Skeletal muscle tissue (tissue), 3 donors: ENCODE measurements at regions not wholly inside any gene's neighbourhood (a gene's known extent, or its start where the extent isn't known, plus 50 kb on each side); places are given as distances from the start of the nearest gene placed in this dataset.

Experiments used
- H3K27ac ChIP-seq: one replicate; pipeline ENCODE4 v1.7.0; 2013; ENCODE audit warnings: mild to moderate bottlenecking, low read depth, low read length, inconsistent platforms
- H3K27me3 ChIP-seq, 3 donors: one replicate each; pipeline ENCODE4 v1.7.0; 2013; ENCODE audit warnings: low read length in 3 of 3; ENCODE audit not compliant: control insufficient read depth in 3 of 3, insufficient read depth in 3 of 3
- H3K36me3 ChIP-seq, 3 donors: one replicate each; pipeline ENCODE4 v1.7.0; 2013; ENCODE audit warnings: low read length in 3 of 3; ENCODE audit not compliant: control insufficient read depth in 3 of 3, insufficient read depth in 3 of 3
- H3K4me1 ChIP-seq, 3 donors: one replicate each; pipeline ENCODE4 v1.7.0; 2013; ENCODE audit warnings: low read length in 3 of 3, mild to moderate bottlenecking in 3 of 3; ENCODE audit not compliant: control insufficient read depth in 3 of 3, insufficient read depth in 3 of 3
- H3K4me3 ChIP-seq, 3 donors: one replicate each; pipeline ENCODE4 v1.7.0; 2013; ENCODE audit warnings: low read length in 3 of 3
- H3K9ac ChIP-seq, 3 donors: one replicate each; pipeline ENCODE4 v1.7.0; 2013; ENCODE audit warnings: low read length in 3 of 3, mild to moderate bottlenecking in 3 of 3, moderate library complexity in 2 of 3, low read depth in 1 of 3
- H3K9me3 ChIP-seq, 3 donors: one replicate each; pipeline ENCODE4 v1.7.0; 2013; ENCODE audit warnings: low read length in 3 of 3; ENCODE audit not compliant: control insufficient read depth in 3 of 3
- donor health status: Osteomylitis.

GRCh38 chr2:155961641-155962040, 370.9 kb downstream of the NR4A2 start:
- Histone ChIP-seq H3K4me1 (no peaks in the 10 kb centered on the region), H3K36me3 (no peaks in the 10 kb centered on the region), H3K9ac (no peak overlapping the region), H3K4me3 (no peak overlapping the region), H3K27me3 (no peaks in the 10 kb centered on the region), H3K9me3 (no peaks in the 10 kb centered on the region), H3K27ac (no peak overlapping the region)

DNA sequence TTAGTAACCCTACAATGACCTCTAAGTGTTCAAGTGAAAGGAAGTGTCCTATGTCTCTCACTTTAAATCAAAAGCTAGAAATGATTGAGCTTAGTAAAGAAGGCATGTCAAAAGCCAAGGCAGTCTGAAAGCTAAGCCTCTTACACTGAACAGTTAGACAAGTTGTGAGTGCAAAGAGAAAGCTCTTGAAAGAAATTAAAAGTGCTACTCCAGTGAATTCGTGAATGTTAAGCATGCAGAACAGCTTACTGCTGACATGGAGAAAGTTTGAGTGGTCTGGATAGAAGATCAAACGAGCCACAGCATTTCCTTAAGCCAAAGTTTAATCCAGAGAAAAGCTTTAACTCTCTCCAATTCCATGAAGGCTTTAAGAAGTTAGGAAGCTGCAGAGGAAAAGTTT, 373.7 kb downstream of the NR4A2 start:
- H3K9ac ChIP-seq: no peak overlapping the region
- no peaks in the 10 kb centered on the region for H3K27me3 ChIP-seq
- no peaks in the 10 kb centered on the region for H3K36me3 ChIP-seq
- H3K9me3 ChIP-seq: no peaks in the 10 kb centered on the region
- no peak overlapping the region for H3K4me3 ChIP-seq
- no peak overlapping the region for H3K27ac ChIP-seq
- no peaks in the 10 kb centered on the region for H3K4me1 ChIP-seq

DNA sequence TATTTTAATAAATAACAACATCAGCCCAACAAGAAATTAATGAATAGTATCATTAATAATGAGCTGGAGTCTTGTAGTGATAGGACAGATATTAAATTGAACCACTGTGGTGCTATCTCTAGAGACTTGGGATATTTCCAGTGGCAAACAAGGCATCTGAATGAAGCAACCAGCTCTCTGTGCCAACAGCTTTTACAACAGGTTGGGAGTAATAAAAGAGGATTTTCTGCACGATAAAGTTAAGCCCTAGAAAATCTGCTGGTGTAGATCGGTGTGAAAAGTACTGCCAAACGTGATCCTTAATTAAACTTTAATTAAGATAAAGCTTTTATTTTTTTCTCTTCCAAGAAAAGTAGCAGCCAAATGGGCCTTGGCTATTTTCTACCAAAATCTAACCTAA, 385.5 kb downstream of the NR4A2 start:
- Histone ChIP-seq H3K9me3 (peaks cover 0 to 2% (median 0%) of the 10 kb centered on the region in 3 donors), H3K4me3 (no peak overlapping the region), H3K4me1 (no peaks in the 10 kb centered on the region), H3K27me3 (no peaks in the 10 kb centered on the region), H3K36me3 (no peaks in the 10 kb centered on the region), H3K27ac (no peak overlapping the region), H3K9ac (no peak overlapping the region)

GRCh38 chr2:155944218-155944617, 388.3 kb downstream of the NR4A2 start:
- Histone ChIP-seq H3K36me3 (no peaks in the 10 kb centered on the region), H3K27ac (no peak overlapping the region), H3K27me3 (no peaks in the 10 kb centered on the region), H3K9ac (no peak overlapping the region), H3K9me3 (peaks cover 0 to 5% (median 0%) of the 10 kb centered on the region in 3 donors), H3K4me3 (no peak overlapping the region), H3K4me1 (no peaks in the 10 kb centered on the region)

GRCh38 chr2:155930312-155930711, 402.2 kb downstream of the NR4A2 start:
- Histone ChIP-seq H3K9ac (no peak overlapping the region), H3K27me3 (no peaks in the 10 kb centered on the region)

GRCh38 chr2:155917380-155917779, 415.1 kb downstream of the NR4A2 start:
- Histone ChIP-seq H3K27me3 (no peaks in the 10 kb centered on the region), H3K4me1 (no peaks in the 10 kb centered on the region), H3K4me3 (no peak overlapping the region), H3K9ac (no peak overlapping the region), H3K9me3 (no peaks in the 10 kb centered on the region), H3K27ac (no peak overlapping the region), H3K36me3 (no peaks in the 10 kb centered on the region)

More at GRCh38 chr2:155930312-155930711, 402.2 kb downstream of the NR4A2 start:
- no peak overlapping the region for H3K27ac ChIP-seq
- no peak overlapping the region for H3K4me3 ChIP-seq
- no peaks in the 10 kb centered on the region for H3K36me3 ChIP-seq
- H3K9me3 ChIP-seq: no peaks in the 10 kb centered on the region
- no peaks in the 10 kb centered on the region for H3K4me1 ChIP-seq

GRCh38 chr2:155913356-155913755, 419.2 kb downstream of the NR4A2 start:
- Histone ChIP-seq H3K9ac (no peak overlapping the region), H3K4me3 (no peak overlapping the region), H3K27me3 (no peaks in the 10 kb centered on the region), H3K4me1 (no peaks in the 10 kb centered on the region), H3K27ac (no peak overlapping the region), H3K36me3 (no peaks in the 10 kb centered on the region), H3K9me3 (no peaks in the 10 kb centered on the region)

DNA sequence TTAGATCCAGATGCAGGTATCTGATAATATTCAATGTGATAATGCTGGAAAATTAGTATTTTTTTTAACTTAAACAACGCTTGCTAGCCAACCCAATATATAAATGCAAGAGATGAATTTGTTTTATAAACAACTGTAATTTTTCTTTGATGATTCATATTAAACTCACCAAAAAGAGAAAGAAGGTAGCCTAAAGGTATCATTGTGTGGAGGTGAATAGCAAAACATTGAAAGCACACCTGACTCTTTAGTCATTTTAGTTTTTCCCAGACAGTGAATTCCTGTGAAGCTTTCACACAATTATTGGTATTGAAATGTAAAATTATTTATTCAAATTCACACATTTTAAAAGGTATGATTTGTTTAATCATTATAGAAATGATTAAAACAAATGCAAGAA, 424.0 kb downstream of the NR4A2 start:
- H3K27ac ChIP-seq: no peak overlapping the region
- H3K36me3 ChIP-seq: no peaks in the 10 kb centered on the region
- no peak overlapping the region for H3K4me3 ChIP-seq
- H3K9ac ChIP-seq: no peak overlapping the region
- H3K9me3 ChIP-seq: no peaks in the 10 kb centered on the region
- no peaks in the 10 kb centered on the region for H3K4me1 ChIP-seq
- H3K27me3 ChIP-seq: no peaks in the 10 kb centered on the region

GRCh38 chr2:155907211-155907610, 425.3 kb downstream of the NR4A2 start:
- no peak overlapping the region for H3K4me3 ChIP-seq
- no peaks in the 10 kb centered on the region for H3K4me1 ChIP-seq
- H3K36me3 ChIP-seq: no peaks in the 10 kb centered on the region
- no peak overlapping the region for H3K27ac ChIP-seq
- H3K27me3 ChIP-seq: no peaks in the 10 kb centered on the region
- H3K9ac ChIP-seq: no peak overlapping the region
- H3K9me3 ChIP-seq: no peaks in the 10 kb centered on the region

DNA sequence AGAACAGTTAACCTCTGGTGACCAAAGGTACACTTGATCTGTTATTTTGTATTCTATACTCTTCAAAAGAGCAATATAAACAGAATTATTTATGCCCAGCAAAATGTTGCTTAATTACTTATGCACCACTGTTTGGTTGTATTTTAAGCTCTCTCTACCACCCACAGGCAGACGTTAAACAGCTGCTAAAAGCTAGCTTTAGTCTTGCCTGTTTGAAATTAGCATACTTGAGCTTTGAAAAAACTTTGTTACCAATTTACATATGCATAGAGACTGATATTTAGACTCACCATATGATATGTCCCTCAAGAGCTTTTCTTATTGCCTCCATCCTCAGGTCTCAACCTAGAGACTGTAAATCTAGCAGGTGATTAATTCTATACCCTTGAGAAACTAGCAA, 426.9 kb downstream of the NR4A2 start:
- no peak overlapping the region for H3K4me3 ChIP-seq
- no peaks in the 10 kb centered on the region for H3K4me1 ChIP-seq
- no peaks in the 10 kb centered on the region for H3K27me3 ChIP-seq
- no peak overlapping the region for H3K27ac ChIP-seq
- no peaks in the 10 kb centered on the region for H3K36me3 ChIP-seq
- no peaks in the 10 kb centered on the region for H3K9me3 ChIP-seq
- H3K9ac ChIP-seq: no peak overlapping the region

GRCh38 chr2:155904720-155905119, 427.8 kb downstream of the NR4A2 start:
- no peaks in the 10 kb centered on the region for H3K36me3 ChIP-seq
- no peaks in the 10 kb centered on the region for H3K9me3 ChIP-seq
- H3K4me3 ChIP-seq: no peak overlapping the region
- no peaks in the 10 kb centered on the region for H3K4me1 ChIP-seq
- H3K27ac ChIP-seq: no peak overlapping the region
- H3K9ac ChIP-seq: no peak overlapping the region
- H3K27me3 ChIP-seq: no peaks in the 10 kb centered on the region
